ENCODE measurements at regions not wholly inside any gene's neighbourhood (a gene's known extent, or its start where the extent isn't known, plus 50 kb on each side); places are given as distances from the start of the nearest gene placed in this dataset.

DNA sequence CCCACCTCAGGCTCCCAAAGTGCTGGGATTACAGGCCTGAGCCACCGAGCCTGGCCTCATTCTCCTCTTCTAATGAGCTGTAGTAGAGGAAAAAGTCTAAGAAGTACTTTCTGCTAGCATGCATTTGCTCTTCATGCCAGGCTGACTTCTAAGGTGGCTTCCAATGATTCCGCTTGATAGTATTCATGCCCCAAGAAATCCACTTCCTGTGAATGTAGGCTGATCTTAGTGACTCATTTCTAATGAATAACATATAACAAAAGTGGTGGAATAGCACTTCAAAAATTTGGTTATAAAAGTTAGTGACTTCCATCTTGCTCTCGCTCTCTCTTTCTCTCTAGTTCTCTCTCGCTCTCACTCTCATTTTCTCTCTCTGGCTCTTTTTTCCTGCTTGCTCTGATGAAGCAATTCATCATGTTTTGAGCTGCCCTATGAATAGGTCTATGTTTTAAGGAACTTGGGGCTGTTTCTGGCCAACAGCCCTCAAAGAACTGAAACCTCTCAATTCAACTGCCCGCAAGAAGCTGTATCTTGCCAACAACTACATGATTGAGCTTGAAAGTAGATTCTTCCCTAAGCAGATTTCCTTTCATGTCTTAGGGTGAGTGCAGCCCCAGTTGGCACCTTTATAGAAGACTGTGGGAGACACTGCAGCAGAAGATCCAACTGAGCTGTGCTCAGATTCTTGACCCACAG is 282.9 kb downstream of the RMST start:
- no peaks in the 10 kb centered on the region for H3K36me3 ChIP-seq (ENCODE audit: control insufficient read depth, low read length)
- H3K79me2 ChIP-seq (ENCODE audit: control insufficient read depth, low read length), result no peaks in the 10 kb centered on the region
- H3K9me3 ChIP-seq (ENCODE audit: control insufficient read depth, insufficient read depth, low read length), result no peaks in the 10 kb centered on the region
- H3K4me2 ChIP-seq (ENCODE audit: low read length), result no peak overlapping the region
- no peaks in the 10 kb centered on the region for H3K4me1 ChIP-seq (ENCODE audit: control insufficient read depth, low read length)
- H3K27me3 ChIP-seq (ENCODE audit: control insufficient read depth, low read length), result no peaks in the 10 kb centered on the region
- no peak overlapping the region for H3K27ac ChIP-seq (ENCODE audit: low read depth, low read length)
- no peak overlapping the region for H3K4me3 ChIP-seq (ENCODE audit: low read length)
- TF ChIP-seq EZH2phosphoT487 (IDR thresholded peaks at IDR 0.05; ENCODE audit: borderline replicate concordance, low read length), result no peak
- TF ChIP-seq, protein P1, sequence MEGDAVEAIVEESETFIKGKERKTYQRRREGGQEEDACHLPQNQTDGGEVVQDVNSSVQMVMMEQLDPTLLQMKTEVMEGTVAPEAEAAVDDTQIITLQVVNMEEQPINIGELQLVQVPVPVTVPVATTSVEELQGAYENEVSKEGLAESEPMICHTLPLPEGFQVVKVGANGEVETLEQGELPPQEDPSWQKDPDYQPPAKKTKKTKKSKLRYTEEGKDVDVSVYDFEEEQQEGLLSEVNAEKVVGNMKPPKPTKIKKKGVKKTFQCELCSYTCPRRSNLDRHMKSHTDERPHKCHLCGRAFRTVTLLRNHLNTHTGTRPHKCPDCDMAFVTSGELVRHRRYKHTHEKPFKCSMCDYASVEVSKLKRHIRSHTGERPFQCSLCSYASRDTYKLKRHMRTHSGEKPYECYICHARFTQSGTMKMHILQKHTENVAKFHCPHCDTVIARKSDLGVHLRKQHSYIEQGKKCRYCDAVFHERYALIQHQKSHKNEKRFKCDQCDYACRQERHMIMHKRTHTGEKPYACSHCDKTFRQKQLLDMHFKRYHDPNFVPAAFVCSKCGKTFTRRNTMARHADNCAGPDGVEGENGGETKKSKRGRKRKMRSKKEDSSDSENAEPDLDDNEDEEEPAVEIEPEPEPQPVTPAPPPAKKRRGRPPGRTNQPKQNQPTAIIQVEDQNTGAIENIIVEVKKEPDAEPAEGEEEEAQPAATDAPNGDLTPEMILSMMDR (IDR thresholded peaks at IDR 0.05; ENCODE audit: low read depth, low read length, poor library complexity, severe bottlenecking), result no peak
- no peaks in the 10 kb centered on the region for H4K20me1 ChIP-seq (ENCODE audit: control insufficient read depth, insufficient read depth, low read depth, low read length)
- H3K9me2 ChIP-seq (replicated peaks; ENCODE audit: control insufficient read depth, low read length), result no peaks in the 10 kb centered on the region
- H3F3A ChIP-seq (ENCODE audit: control insufficient read depth, insufficient read depth), result no peaks in the 10 kb centered on the region

DNA sequence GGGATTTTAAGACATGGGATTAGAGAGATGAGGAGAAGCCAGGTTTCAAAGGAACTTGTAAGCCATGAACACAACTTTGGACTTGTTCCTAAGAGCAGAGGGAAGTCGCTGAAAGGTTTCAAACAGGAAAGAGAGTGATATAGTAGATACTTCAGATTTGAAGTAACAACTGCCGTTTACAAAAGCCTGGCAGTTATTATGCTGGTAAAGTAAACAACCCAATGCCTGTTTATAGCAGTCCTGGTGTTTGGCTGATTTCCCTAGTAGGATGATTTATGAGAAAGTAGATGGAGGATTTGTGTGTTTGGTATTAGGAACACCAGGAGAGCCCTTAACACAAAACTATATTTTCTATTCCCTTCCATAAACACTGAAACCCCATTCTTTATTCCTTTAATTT is 285.7 kb downstream of the RMST start:
- H4K20me1 ChIP-seq (ENCODE audit: control insufficient read depth, insufficient read depth, low read depth, low read length), result no peaks in the 10 kb centered on the region
- no peaks in the 10 kb centered on the region for H3K4me1 ChIP-seq (ENCODE audit: control insufficient read depth, low read length)
- no peak overlapping the region for H3K27ac ChIP-seq (ENCODE audit: low read depth, low read length)
- no peak overlapping the region for H3K4me2 ChIP-seq (ENCODE audit: low read length)
- no peak overlapping the region for H3K4me3 ChIP-seq (ENCODE audit: low read length)
- H3F3A ChIP-seq (ENCODE audit: control insufficient read depth, insufficient read depth), result no peaks in the 10 kb centered on the region
- no peak for TF ChIP-seq EZH2phosphoT487 (IDR thresholded peaks at IDR 0.05; ENCODE audit: borderline replicate concordance, low read length)
- TF ChIP-seq, protein P1 (IDR thresholded peaks at IDR 0.05; ENCODE audit: low read depth, low read length, poor library complexity, severe bottlenecking), result no peak
- no peaks in the 10 kb centered on the region for H3K79me2 ChIP-seq (ENCODE audit: control insufficient read depth, low read length)
- H3K9me2 ChIP-seq (replicated peaks; ENCODE audit: control insufficient read depth, low read length), result no peaks in the 10 kb centered on the region
- H3K36me3 ChIP-seq (ENCODE audit: control insufficient read depth, low read length), result no peaks in the 10 kb centered on the region
- H3K9me3 ChIP-seq (ENCODE audit: control insufficient read depth, insufficient read depth, low read length), result no peaks in the 10 kb centered on the region
- H3K27me3 ChIP-seq (ENCODE audit: control insufficient read depth, low read length), result no peaks in the 10 kb centered on the region

DNA sequence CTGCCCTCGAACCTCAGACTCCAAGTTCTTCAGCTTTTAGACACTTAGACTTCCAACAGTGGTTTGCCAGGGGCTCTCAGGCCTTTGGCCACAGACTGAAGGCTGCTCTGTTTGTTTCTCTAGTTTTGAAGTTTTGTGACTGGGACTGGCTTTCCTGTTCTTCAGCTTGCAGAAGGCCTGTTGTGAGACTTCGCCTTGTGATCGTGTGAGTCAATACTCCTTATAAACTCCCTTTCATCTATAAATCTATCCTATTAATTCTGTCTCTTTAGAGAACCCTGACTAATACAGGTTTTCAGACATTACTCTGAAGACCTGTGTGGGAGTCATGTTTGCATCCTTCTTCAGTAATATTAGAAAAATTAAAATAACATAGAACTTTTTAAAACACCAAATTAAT is 289.1 kb downstream of the RMST start:
- TF ChIP-seq, protein P1 (IDR thresholded peaks at IDR 0.05; ENCODE audit: low read depth, low read length, poor library complexity, severe bottlenecking), result no peak
- TF ChIP-seq EZH2phosphoT487 (IDR thresholded peaks at IDR 0.05; ENCODE audit: borderline replicate concordance, low read length), result no peak
- Histone ChIP-seq H4K20me1 (ENCODE audit: control insufficient read depth, insufficient read depth, low read depth, low read length) (no peaks in the 10 kb centered on the region), H3K36me3 (ENCODE audit: control insufficient read depth, low read length) (no peaks in the 10 kb centered on the region), H3K4me2 (ENCODE audit: low read length) (no peak overlapping the region), H3K27me3 (ENCODE audit: control insufficient read depth, low read length) (no peaks in the 10 kb centered on the region), H3K79me2 (ENCODE audit: control insufficient read depth, low read length) (no peaks in the 10 kb centered on the region), H3K4me1 (ENCODE audit: control insufficient read depth, low read length) (no peaks in the 10 kb centered on the region), H3F3A (ENCODE audit: control insufficient read depth, insufficient read depth) (no peaks in the 10 kb centered on the region), H3K27ac (ENCODE audit: low read depth, low read length) (no peak overlapping the region), H3K4me3 (ENCODE audit: low read length) (no peak overlapping the region), H3K9me3 (ENCODE audit: control insufficient read depth, insufficient read depth, low read length) (no peaks in the 10 kb centered on the region), H3K9me2 (replicated peaks; ENCODE audit: control insufficient read depth, low read length) (no peaks in the 10 kb centered on the region; the same call in 1 of the 2 replicates)

All from DOHH2 (cell line).